A673 (cell line): ENCODE measurements at regions not wholly inside any gene's neighbourhood (a gene's known extent, or its start where the extent isn't known, plus 50 kb on each side); places are given as distances from the start of the nearest gene placed in this dataset.

Experiments used
- CTCF ChIP-seq: fragments of 300-800, 200-600 bp; sonication (generic); conservative IDR thresholded peaks from 2 replicates; pipeline ENCODE4 v1.5.1; 2017; ENCODE audit warnings: low read depth, mild to moderate bottlenecking, antibody characterized with exemption, low read length, moderate library complexity, mixed read lengths
- EZH2 ChIP-seq: fragments of 200-600 bp; sonication (generic); IDR thresholded peaks from 2 replicates; pipeline ENCODE4 v1.6.1; 2017; ENCODE audit warnings: borderline replicate concordance, low read depth, mild to moderate bottlenecking, mixed read lengths, antibody characterized with exemption, low read length; ENCODE audit not compliant: poor library complexity, severe bottlenecking

GRCh38 chr21:38600106-38600505 is 101.8 kb upstream of the ERG start:
- TF ChIP-seq EZH2 (no peak), CTCF (no peak)
